ENCODE measurements at regions not wholly inside any gene's neighbourhood (a gene's known extent, or its start where the extent isn't known, plus 50 kb on each side); places are given as distances from the start of the nearest gene placed in this dataset.

- Histone ChIP-seq H3K23ac (ENCODE audit: low read depth, low read length) (0 out of 2 replicates have a peak overlapping the region, but pooled peaks have one; percentile 45), H3K4ac (ENCODE audit: low read depth, low read length) (no peak overlapping the region; the same call in 1 of the 2 replicates), H2BK20ac (ENCODE audit: low read depth, low read length) (peak overlapping the region; percentile 74), H4K5ac (ENCODE audit: low read depth, low read length) (no peak overlapping the region), H2AFZ (replicated peaks; ENCODE audit: low read length, poor library complexity) (peak overlapping the region; percentile 70), H2BK120ac (ENCODE audit: low read depth, low read length) (peak overlapping the region; percentile 76), H4K91ac (ENCODE audit: insufficient read depth, low read depth, low read length) (peak overlapping the region; percentile 39), H2BK15ac (ENCODE audit: low read depth, low read length) (no peak overlapping the region), H3K4me2 (ENCODE audit: low read depth, low read length) (0 out of 2 replicates have a peak overlapping the region, but pooled peaks have one; percentile 2), H3K9me1 (ENCODE audit: insufficient read depth, low read length) (no peaks in the 10 kb centered on the region), H3K79me1 (ENCODE audit: low read depth in 1 of 2, low read length in 2 of 2) (no peaks in the 10 kb centered on the region), H3K27me3 (ENCODE audit: control insufficient read depth, insufficient read depth, low read length) (no peaks in the 10 kb centered on the region), H4K20me1 (ENCODE audit: insufficient read depth, low read length) (no peaks in the 10 kb centered on the region), H2BK5ac (ENCODE audit: low read depth, low read length, poor library complexity, severe bottlenecking) (peak overlapping the region; percentile 8), H3K56ac (ENCODE audit: extremely low read depth, insufficient read depth, low read length) (no peak overlapping the region; the same call in 1 of the 2 replicates), H3K9ac (ENCODE audit: low read depth, low read length) (no peak overlapping the region), H3K18ac (ENCODE audit: low read depth, low read length) (peak overlapping the region; percentile 68; the same call in 1 of the 2 replicates), H3K9me3 (ENCODE audit: control insufficient read depth, insufficient read depth, low read length) (no peaks in the 10 kb centered on the region), H3K4me1 (ENCODE audit: control insufficient read depth, insufficient read depth, low read length) (no peaks in the 10 kb centered on the region; the same call in 1 of the 2 replicates), H3K36me3 (ENCODE audit: control insufficient read depth, insufficient read depth, low read length) (no peaks in the 10 kb centered on the region), H2AK9ac (replicated peaks; ENCODE audit: low read depth, low read length, poor library complexity) (no peak overlapping the region), H3K27ac (ENCODE audit: insufficient read depth, low read length) (peak overlapping the region; percentile 88; the same call in 1 of the 2 replicates), H2AK5ac (ENCODE audit: low read depth, low read length) (no peak overlapping the region), H4K8ac (ENCODE audit: low read depth in 2 of 2, low read length in 2 of 2) (peak overlapping the region; percentile 26 to 72; a peak in 2 of 4 replicates), H3K4me3 (ENCODE audit: insufficient read depth, low read depth, low read length) (no peak overlapping the region), H3K14ac (replicated peaks; ENCODE audit: low read depth, low read length) (peak overlapping the region; percentile 83)
- intact Hi-C loops (cut with micrococcal nuclease) (loop anchor here (10.0 kb wide), 2 partner anchors 1267 to 1527 kb away; no protein-coding TSS in a partner anchor), dilution Hi-C loops (cut with HindIII; ENCODE audit: low sequenced_read_pairs, unreplicated experiment) (no loop called here), in situ Hi-C loops (cut with MboI; ENCODE audit: low sequenced_read_pairs) (no loop called here)
- no CpG with 5 or more reads among the region's 6 CpGs for WGBS, 2 experiments (ENCODE audit: extremely low coverage in 2 of 2, insufficient read length in 1 of 2)
- peak; percentile 59 for ATAC-seq (ENCODE audit: low read depth)
- TF ChIP-seq ELK1 (IDR thresholded peaks at IDR 0.05; ENCODE audit: borderline replicate concordance, low read depth, low read length), result no peak
- TF ChIP-seq RAD21 (IDR thresholded peaks at IDR 0.05; ENCODE audit: low read length), result no peak
- no peak for TF ChIP-seq CEBPB (IDR thresholded peaks at IDR 0.05; ENCODE audit: low read depth, low read length)
- no peak for TF ChIP-seq MAZ (IDR thresholded peaks at IDR 0.05; ENCODE audit: borderline replicate concordance, low read depth, low read length)
- no peak for TF ChIP-seq SMC3 (IDR thresholded peaks at IDR 0.05; ENCODE audit: low read depth, low read length)
- no peak for TF ChIP-seq RCOR1 (IDR thresholded peaks at IDR 0.05; ENCODE audit: insufficient replicate concordance, low read length)
- TF ChIP-seq FOS (IDR thresholded peaks at IDR 0.05; ENCODE audit: low read depth, low read length), result no peak
- no peak for TF ChIP-seq MAFK (IDR thresholded peaks at IDR 0.05; ENCODE audit: low read depth, low read length)
- BruUV-seq (replicated peaks), result no TSS peak
- ChIA-PET POLR2A (ENCODE audit: unreplicated experiment) (interaction anchor here (0.6 kb wide), 1 partner anchor 21 kb away, joined by 3 read pairs; no protein-coding TSS in a partner anchor), CTCF (interaction anchor here (0.9 to 1.6 kb wide), 5 partner anchors 9 to 32 kb away, joined by 3 to 4 read pairs (median 4); no protein-coding TSS in a partner anchor)
- DNase-seq, result peak; percentile 25
Observed at GRCh38 chr21:25381936-25382452, 225.3 kb downstream of the MRPL39 start.

Data from IMR-90 (cell line).